OCI-LY3 (cell line): ENCODE measurements at regions not wholly inside any gene's neighbourhood (a gene's known extent, or its start where the extent isn't known, plus 50 kb on each side); places are given as distances from the start of the nearest gene placed in this dataset.

Experiments used
- CTCF ChIP-seq: fragments of 200-600, 300-600 bp; sonication (generic); IDR thresholded peaks from 2 replicates; pipeline ENCODE4 v1.5.1; 2014; ENCODE audit warnings: antibody characterized with exemption, low read length, low read depth
- EZH2phosphoT487 ChIP-seq: fragments of 200-600 bp; shearing (Covaris generic); IDR thresholded peaks from 2 replicates; pipeline ENCODE4 v1.6.1; 2018; ENCODE audit warnings: antibody characterized with exemption, mixed run types, low read depth

GRCh38 chr2:234745347-234745746 lies 206.5 kb upstream of the SH3BP4 start:
- TF ChIP-seq CTCF (no peak), EZH2phosphoT487 (no peak)
